Keratinocyte (primary cell): ENCODE measurements at regions not wholly inside any gene's neighbourhood (a gene's known extent, or its start where the extent isn't known, plus 50 kb on each side); places are given as distances from the start of the nearest gene placed in this dataset.

ENCODE experiments used
- EZH2 ChIP-seq: IDR thresholded peaks from one replicate; pipeline ENCODE4 v1.6.1; 2012; ENCODE audit warnings: inconsistent platforms, mild to moderate bottlenecking, low read length, moderate library complexity
- TF ChIP-seq, protein P1 (sequence below), 3 experiments: IDR thresholded peaks in 1 of 3; conservative IDR thresholded peaks in 1 of 3; optimal IDR thresholded peaks in 1 of 3; 2 replicates in 2 of 3; 3 replicates in 1 of 3; pipeline versions ENCODE3 to v1.5.1; 2011; ENCODE audit warnings: low read length in 3 of 3, mild to moderate bottlenecking in 3 of 3, moderate library complexity in 2 of 3, control low read depth in 1 of 3, inconsistent platforms in 1 of 3; ENCODE audit not compliant: insufficient read depth in 2 of 3; ENCODE audit errors: extremely low read depth in 1 of 3

DNA sequence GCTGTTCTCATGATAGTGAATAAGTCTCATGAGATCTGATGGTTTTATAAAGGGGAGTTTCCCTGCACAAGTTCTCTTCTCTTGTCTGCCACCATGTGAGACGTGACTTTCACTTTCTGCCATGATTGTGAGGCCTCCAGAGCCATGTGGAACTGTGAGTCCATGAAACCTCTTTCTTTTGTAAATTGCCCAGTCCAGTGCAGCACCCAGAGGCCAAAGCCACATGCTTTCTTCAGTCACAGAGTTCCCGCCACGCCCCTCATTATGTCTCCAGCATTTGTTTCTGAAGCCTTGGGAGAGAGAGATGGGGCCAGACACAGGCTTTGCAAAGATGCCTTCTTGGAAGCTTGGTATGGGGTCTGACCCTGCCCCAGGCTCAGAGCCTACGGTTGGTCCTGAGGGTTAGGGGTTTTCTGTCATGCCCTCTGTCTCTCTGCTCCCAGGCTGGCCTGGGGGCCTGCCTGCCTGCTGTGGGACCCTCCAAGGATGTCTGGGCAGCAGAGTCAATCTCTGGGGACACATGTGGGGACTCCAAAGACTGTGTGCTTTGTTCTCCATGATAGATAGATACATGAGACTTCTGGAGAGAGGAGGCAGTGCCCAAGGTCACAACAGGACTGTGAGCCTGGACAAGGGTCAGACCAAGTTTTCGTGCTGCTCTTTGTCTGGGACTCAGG is 114.1 kb upstream of the PRMT8 start:
- TF ChIP-seq, protein P1, sequence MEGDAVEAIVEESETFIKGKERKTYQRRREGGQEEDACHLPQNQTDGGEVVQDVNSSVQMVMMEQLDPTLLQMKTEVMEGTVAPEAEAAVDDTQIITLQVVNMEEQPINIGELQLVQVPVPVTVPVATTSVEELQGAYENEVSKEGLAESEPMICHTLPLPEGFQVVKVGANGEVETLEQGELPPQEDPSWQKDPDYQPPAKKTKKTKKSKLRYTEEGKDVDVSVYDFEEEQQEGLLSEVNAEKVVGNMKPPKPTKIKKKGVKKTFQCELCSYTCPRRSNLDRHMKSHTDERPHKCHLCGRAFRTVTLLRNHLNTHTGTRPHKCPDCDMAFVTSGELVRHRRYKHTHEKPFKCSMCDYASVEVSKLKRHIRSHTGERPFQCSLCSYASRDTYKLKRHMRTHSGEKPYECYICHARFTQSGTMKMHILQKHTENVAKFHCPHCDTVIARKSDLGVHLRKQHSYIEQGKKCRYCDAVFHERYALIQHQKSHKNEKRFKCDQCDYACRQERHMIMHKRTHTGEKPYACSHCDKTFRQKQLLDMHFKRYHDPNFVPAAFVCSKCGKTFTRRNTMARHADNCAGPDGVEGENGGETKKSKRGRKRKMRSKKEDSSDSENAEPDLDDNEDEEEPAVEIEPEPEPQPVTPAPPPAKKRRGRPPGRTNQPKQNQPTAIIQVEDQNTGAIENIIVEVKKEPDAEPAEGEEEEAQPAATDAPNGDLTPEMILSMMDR (optimal IDR thresholded peaks at IDR 0.05 in 1 of 3, IDR thresholded peaks at IDR 0.05 in 1 of 3, conservative IDR thresholded peaks at IDR 0.05 in 1 of 3; ENCODE audit: extremely low read depth in 1 of 3, insufficient read depth in 2 of 3, low read length in 3 of 3) = no peak
- no peak for TF ChIP-seq EZH2
